Suprapubic skin (tissue), 4 donors: ENCODE measurements at regions not wholly inside any gene's neighbourhood (a gene's known extent, or its start where the extent isn't known, plus 50 kb on each side); places are given as distances from the start of the nearest gene placed in this dataset.

ENCODE experiments used
- DNase-seq, 2 donors: peaks; one replicate each; pipeline ENCODE4 v3.0.0-alpha.2; 2019; ENCODE audit warnings: low spot score in 2 of 2
- H3K27ac ChIP-seq: fragments of 200-600 bp; sonication (generic); one replicate; pipeline ENCODE4 v1.5.1; 2019
- H3K27me3 ChIP-seq: fragments of 200-600 bp; sonication (generic); one replicate; pipeline ENCODE4 v1.5.1; 2019
- H3K36me3 ChIP-seq: fragments of 200-600 bp; sonication (generic); one replicate; pipeline ENCODE4 v1.5.1; 2019
- H3K4me1 ChIP-seq: fragments of 200-600 bp; sonication (generic); one replicate; pipeline ENCODE4 v1.5.1; 2019
- H3K4me3 ChIP-seq: fragments of 200-600 bp; sonication (generic); one replicate; pipeline ENCODE4 v1.5.1; 2019; ENCODE audit warnings: mild to moderate bottlenecking
- H3K9me3 ChIP-seq: fragments of 200-600 bp; sonication (generic); one replicate; pipeline ENCODE4 v1.5.1; 2019
- CTCF ChIP-seq, 2 donors: fragments of 200-600 bp in 1 of 2; fragments of 450-650 bp in 1 of 2; sonication (generic) in 1 of 2; IDR thresholded peaks; one replicate each; pipeline ENCODE4 v1.5.1; 2016 to 2019; ENCODE audit warnings: antibody characterized with exemption in 2 of 2, mild to moderate bottlenecking in 1 of 2, moderate library complexity in 1 of 2
- EP300 ChIP-seq: sonication (generic); formaldehyde crosslinking; IDR thresholded peaks from one replicate; pipeline ENCODE4 v1.6.1; 2017; ENCODE audit warnings: antibody characterized with exemption
- POLR2A ChIP-seq, 2 donors: fragments of 450-650 bp; IDR thresholded peaks; one replicate each; pipeline ENCODE4 v1.6.1; 2017; ENCODE audit warnings: antibody characterized with exemption in 2 of 2, mild to moderate bottlenecking in 2 of 2, moderate library complexity in 2 of 2
- POLR2AphosphoS5 ChIP-seq, 3 donors: sonication (generic); formaldehyde crosslinking; IDR thresholded peaks; one replicate each; pipeline ENCODE4 v1.6.1; 2017; ENCODE audit warnings: antibody characterized with exemption in 3 of 3
- WGBS: methylation state at CpG from one replicate; pipeline ENCODE4 v1.1.5; 2018; 5-methylcytosine and 5-hydroxymethylcytosine counted together

GRCh38 chr11:57964660-57965059, 59.0 kb upstream of the OR9Q1 start:
- WGBS, result 87% methylated on average over 2 of the region's 2 CpGs
- DNase-seq, result no peak

GRCh38 chr11:57971272-57972012, 52.2 kb upstream of the OR9Q1 start:
- TF ChIP-seq CTCF (IDR thresholded peaks at IDR 0.05) (no peak), EP300 (no peak), POLR2A (IDR thresholded peaks at IDR 0.05) (no peak), POLR2AphosphoS5 (IDR thresholded peaks at IDR 0.05) (no peak)
- Histone ChIP-seq H3K4me3 (no peak overlapping the region), H3K27me3 (no peaks in the 10 kb centered on the region), H3K4me1 (no peaks in the 10 kb centered on the region), H3K9me3 (no peaks in the 10 kb centered on the region), H3K27ac (no peak overlapping the region), H3K36me3 (no peaks in the 10 kb centered on the region)
- DNase-seq, result no peak
- WGBS, result 77% methylated on average over 6 of the region's 6 CpGs

More at GRCh38 chr11:57964660-57965059, 59.0 kb upstream of the OR9Q1 start:
- Histone ChIP-seq H3K4me3 (no peak overlapping the region), H3K4me1 (no peaks in the 10 kb centered on the region), H3K27ac (no peak overlapping the region), H3K9me3 (no peaks in the 10 kb centered on the region), H3K36me3 (no peaks in the 10 kb centered on the region), H3K27me3 (no peaks in the 10 kb centered on the region)
- TF ChIP-seq CTCF (IDR thresholded peaks at IDR 0.05) (no peak), EP300 (no peak), POLR2A (IDR thresholded peaks at IDR 0.05) (no peak), POLR2AphosphoS5 (IDR thresholded peaks at IDR 0.05) (no peak)

GRCh38 chr11:57972013-57972367, 51.7 kb upstream of the OR9Q1 start:
- Histone ChIP-seq H3K4me3 (no peak overlapping the region), H3K9me3 (no peaks in the 10 kb centered on the region), H3K4me1 (no peaks in the 10 kb centered on the region), H3K27ac (no peak overlapping the region), H3K27me3 (no peaks in the 10 kb centered on the region), H3K36me3 (no peaks in the 10 kb centered on the region)
- WGBS, result 63% methylated on average over 2 of the region's 2 CpGs
- no peak for DNase-seq
- no peak for TF ChIP-seq POLR2AphosphoS5 (IDR thresholded peaks at IDR 0.05)
- no peak for TF ChIP-seq POLR2A (IDR thresholded peaks at IDR 0.05)
- no peak for TF ChIP-seq EP300
- no peak for TF ChIP-seq CTCF (IDR thresholded peaks at IDR 0.05)
